ENCODE measurements at regions not wholly inside any gene's neighbourhood (a gene's known extent, or its start where the extent isn't known, plus 50 kb on each side); places are given as distances from the start of the nearest gene placed in this dataset.
"Not testable (repeated sequence)": the region's sequence is repeated elsewhere in the genome, so short reads cannot be mapped to it uniquely, and the experiment has no call there.

DNA sequence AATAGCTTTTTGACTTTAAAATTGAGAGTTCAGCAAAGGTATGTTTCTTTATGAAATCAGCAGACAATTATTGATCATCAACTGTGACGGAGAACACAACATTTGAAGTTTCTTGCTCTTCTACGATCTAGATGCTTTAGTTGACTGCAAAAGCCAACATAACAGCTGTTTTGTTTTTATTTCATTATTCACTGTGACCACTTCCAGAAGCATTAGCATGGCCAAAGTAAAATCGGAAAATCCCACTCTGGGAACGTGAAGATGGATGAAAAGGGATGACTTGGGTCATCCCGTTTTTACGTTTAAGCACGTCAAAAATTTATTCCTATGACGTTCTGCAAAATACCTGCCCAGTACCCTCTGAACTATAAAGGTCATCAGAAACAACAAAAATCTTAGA, 833.0 kb upstream of the ADAMTS5 start:
- DNase-seq: no peak

GRCh38 chr21:27796106-27796505, 829.2 kb upstream of the ADAMTS5 start:
- DNase-seq: no peak

DNA sequence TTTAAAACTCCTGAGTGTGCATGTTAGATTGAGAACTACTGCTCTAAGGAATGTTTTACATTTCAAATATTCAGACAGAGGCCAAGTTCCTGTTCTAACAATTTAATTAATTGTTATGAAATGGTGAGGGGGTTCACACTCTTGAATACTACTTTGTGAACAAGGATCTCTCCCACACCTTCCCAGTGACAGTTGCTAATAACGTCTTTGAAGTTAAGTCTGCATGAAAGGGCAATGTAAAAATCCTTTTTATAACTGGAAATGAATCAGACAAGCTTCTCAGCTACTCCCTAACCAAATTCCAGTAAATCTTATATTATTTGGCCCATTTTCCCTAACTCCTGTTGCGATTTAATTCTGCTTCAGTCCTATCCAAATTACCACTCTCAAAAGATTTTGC, 828.5 kb upstream of the ADAMTS5 start:
- no peak for DNase-seq

DNA sequence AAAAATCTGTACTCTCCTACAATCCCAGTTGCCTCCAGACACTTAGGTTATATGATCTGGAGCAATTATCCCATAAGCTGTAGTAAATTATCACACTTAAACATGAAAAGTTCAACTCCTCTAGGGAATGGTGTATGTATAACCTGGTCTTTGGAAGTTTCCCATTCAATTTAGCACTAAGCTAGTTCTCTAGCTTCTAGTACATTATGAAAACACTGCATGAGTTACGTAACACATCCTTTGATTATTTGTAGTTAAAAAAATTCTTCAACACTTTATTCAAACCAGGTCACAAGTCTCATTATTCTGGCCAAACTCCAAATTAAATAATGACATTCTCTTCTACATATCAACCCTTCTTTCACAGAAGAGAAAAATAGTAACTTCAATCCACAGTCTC, 827.0 kb upstream of the ADAMTS5 start:
- no peak for DNase-seq

GRCh38 chr21:27787046-27787445, 820.2 kb upstream of the ADAMTS5 start:
- no peak for DNase-seq

DNA sequence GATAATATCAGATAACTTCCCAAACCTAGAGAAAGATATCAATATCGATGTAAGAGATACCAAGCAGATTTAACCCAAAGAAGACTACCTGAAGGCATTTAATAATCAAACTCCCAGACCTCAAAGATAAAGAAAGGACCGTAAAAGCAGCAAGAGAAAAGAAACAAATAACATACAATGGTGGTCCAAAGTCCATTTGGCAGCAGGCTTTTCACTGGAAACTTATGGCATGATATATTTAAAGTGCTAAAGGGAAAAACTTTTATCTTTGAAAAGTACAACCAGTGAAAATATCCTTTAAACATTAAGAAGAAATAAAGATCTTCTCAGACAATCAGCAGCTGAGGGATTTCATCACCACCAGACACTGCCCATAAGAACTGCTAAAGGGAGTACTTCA, 812.7 kb upstream of the ADAMTS5 start:
- DNase-seq: no peak

DNA sequence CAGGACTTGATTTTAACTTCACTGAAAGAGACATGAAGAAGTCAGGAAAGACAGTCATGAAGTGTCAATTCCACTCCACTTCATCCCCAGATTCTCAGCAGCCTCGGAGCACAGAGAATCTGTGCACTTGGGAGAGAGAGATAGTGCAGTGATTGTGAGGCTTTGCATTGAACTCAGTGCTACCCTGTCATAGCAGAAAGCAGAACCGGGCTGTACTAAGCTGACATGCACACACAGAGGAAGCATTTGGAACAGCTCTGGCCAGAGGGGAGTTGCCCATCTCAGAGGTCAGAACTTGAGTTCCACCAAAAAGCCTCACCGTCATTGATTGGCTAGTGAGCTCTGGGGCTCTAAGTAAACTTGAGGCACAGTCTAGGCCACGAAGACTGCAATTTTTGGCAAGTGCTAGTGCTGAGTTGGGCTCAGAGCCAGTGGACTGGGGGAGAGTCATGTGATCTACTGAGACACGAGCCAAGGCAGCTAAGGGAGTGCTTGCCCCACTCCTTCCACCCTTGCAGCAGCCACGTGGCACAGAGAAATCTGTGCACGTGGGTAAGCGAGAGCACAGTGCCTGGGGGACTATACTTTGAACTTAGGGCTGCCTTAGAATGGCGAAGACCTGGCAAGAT, 810.2 kb upstream of the ADAMTS5 start:
- DNase-seq: no peak

GRCh38 chr21:27772816-27773215, 805.9 kb upstream of the ADAMTS5 start:
- no peak for DNase-seq

- DNase-seq: no peak
These were observed 805.1 kb upstream of the ADAMTS5 start for GRCh38 chr21:27771938-27772483.

DNA sequence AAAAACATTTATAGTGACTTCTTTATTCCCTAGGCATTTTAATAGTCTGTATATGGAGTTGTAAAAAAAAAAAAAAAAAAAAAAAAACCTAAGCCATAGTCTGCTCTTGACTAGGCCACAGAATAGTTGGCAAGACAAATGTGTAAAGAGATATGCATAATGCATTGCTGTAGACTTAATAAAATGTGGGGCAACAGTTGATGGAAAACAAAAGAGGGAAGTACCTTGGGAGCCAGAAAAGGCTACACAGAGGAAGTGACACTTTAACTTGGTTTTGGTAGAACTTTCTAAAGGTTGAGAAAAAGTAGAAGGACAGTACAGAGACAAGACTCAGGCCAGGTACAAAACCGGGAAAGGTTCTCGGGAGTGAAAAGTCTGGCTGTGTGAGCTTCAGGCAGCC, 802.9 kb upstream of the ADAMTS5 start:
- DNase-seq: no peak

GRCh38 chr21:27768046-27768637, 801.3 kb upstream of the ADAMTS5 start:
- DNase-seq: not testable (repeated sequence)

DNA sequence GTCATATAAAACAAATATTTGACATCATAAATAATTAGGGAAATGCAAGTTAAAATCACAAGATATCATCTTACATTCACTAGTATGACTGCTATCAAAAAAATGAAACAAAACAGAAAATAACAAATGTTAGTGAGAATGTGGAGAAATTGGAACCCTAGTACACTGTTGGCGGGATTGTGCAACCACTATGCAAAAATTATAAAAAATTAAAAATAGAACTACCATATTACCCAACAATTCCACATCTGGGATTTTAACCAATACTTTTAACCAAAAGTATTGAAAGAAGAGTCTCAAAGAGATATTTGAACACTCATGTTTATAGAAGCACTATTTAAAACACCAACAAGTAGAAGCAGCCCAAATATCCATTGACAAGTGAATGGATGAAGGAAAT, 797.2 kb upstream of the ADAMTS5 start:
- no peak for DNase-seq

DNA sequence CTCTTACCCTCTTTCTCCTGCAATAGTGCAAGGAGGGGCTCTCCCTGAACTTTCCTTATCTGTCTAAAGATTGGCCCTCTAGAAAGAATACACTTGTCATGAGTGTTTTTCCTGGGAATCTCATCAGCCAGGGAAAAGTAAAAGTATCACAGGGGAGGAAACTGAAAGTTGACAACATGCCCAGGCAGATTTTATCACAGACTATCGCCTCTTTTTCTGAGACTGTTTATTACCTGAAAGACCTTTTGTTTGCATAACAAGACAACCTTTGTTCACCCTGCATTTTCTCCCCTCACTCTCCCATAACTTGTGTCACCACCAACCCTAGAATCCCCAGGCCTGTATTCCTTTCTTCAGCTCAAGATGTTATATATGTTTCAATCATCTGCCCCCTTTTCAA, 794.7 kb upstream of the ADAMTS5 start:
- DNase-seq: no peak

DNA sequence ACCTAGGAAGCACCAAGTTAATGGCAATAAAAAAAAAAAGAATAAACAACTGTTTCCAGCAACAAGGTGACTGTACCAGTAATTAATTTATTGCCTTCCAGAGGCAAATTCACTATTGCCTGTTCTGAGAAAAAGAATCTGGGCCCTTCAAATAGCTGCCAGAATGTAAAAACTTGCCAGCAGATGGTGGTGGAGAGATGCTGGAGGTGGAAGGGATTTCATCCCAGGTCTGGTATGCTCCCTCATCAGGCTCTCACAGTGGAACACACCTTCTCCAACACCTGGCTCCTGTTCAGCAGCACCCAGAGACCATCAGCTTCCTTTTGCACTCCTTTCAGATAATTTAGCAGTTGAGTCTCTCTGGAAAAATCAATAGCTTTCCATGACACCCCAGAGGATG, 792.9 kb upstream of the ADAMTS5 start:
- DNase-seq: no peak

DNA sequence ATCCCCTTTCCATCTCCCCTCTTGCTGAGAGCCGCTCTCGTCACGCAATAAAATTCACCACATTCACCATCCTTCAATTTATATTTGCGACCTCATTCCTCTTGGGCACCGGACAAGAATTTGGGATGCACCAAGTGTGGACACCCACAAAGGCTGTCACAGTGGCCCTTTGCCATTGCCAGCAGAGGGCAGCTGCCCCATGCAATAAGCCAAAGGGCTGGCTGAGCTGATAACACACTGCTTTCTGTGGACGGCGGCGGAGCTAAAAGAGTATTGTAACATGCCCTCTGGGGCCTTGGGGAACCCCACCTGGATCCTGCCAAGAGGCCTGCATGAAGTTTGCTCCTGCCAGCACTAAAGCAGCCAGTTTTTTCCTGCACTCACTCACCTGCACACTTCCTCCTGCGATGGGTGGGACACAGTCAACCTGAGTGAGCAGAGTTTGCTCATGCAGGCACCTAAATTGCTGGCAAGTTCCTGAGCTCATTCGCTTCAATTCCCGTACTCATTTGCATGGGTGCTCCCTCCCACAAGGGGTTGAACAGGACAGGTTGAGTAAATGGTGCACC, 792.3 kb upstream of the ADAMTS5 start:
- peak; percentile 65 for DNase-seq

- no peak for DNase-seq
These were observed 789.3 kb upstream of the ADAMTS5 start for GRCh38 chr21:27756191-27756590.

DNA sequence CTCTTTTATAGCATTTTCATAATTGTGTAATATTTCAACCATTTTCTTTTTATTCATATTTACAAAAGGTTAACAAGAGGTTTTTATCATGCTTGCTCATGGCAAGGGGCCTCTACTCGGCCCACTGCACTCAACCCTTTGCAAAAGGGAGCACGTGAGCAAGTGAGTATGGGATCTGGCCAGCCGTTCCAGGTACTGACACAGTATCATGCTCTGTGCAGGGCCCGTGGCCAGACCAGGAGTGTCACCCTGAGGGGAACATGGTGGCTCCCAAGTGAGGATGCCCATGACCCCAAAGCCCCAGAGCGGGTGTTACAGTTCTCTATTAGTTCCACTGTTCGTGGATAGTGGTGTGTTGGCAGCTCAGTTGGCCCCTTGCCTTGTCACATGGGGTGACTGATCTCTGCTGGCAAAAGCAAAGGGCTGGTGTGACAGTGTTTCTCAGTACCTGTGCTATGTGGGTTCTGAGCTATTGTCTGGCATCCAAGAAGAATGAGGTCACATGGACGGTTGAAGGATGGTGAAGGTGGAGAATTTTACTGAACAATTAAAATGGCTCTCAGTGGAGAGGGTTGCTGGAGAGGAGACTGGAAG, 777.2 kb upstream of the ADAMTS5 start:
- DNase-seq: no peak

- DNase-seq: no peak
These were observed 774.8 kb upstream of the ADAMTS5 start for GRCh38 chr21:27741736-27742135.

GRCh38 chr21:27740084-27740483, 773.2 kb upstream of the ADAMTS5 start:
- DNase-seq: no peak

DNA sequence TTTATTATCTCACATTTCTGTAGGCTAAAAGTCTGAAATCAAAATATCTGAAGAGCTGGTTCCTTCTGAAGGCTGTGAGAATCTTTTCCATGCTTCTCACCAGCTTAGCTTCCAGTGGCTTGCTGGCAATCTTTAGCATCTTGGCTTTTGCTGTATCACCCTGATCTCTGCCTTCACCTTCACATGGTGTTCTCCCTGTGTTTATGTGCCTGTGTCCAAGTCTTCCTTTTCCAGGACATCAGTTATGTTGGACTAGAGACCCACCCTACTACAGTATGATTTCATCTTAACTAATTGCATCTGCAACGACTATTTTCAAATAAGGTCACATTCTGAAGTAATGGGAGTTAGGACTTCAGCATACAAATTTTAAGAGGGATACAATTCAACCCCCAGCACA, 772.3 kb upstream of the ADAMTS5 start:
- no peak for DNase-seq

- no peak for DNase-seq
These were observed 768.8 kb upstream of the ADAMTS5 start for GRCh38 chr21:27735699-27736098.

DNA sequence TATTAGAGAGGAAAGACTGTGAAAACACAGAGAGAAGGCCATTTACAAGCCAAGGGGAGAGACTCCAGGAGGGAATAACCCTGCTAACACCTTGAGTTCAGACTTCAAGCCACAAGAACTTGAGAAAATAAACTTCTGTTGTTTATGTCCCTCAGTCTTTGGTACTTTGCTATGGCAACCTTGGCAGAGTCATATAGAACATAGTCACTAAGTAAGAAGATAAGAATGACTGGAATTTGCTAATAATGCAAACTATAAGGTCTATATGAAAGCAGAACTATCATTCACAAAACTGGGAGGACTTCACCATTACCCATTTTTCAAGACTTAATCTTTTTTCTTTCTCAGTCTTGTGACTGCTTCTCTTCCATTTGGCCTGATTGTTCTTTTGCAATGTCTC, 767.3 kb upstream of the ADAMTS5 start:
- DNase-seq: no peak

GRCh38 chr21:27725916-27726315, 759.0 kb upstream of the ADAMTS5 start:
- DNase-seq: no peak

- DNase-seq: peak; percentile 57
These were observed 755.2 kb upstream of the ADAMTS5 start for GRCh38 chr21:27722095-27722494.

Data from islet precursor cell (in vitro differentiated cells).